Endothelial cell of umbilical vein (primary cell): ENCODE measurements at regions not wholly inside any gene's neighbourhood (a gene's known extent, or its start where the extent isn't known, plus 50 kb on each side); places are given as distances from the start of the nearest gene placed in this dataset.

Experiments
- BruUV-seq: library from RNA; stranded (reverse); fragments of 400-500 nt; replicated peaks from 2 replicates; lab custom pipeline; 2021; lab: Mats Ljungman, UMichigan
- CTCF ChIA-PET: fragments of 300-600, 350-600 bp; sonication (Branson Sonifier 250); formaldehyde crosslinking; loops from one replicate; lab custom pipeline; 2021; ENCODE audit warnings: antibody characterized with exemption, inconsistent platforms; lab: Charles Lee
- POLR2A ChIA-PET: fragments of 300-600, 350-600 bp; sonication (Branson Sonifier 250); formaldehyde crosslinking; loops from one replicate; lab custom pipeline; 2021; ENCODE audit warnings: antibody characterized with exemption, inconsistent platforms; lab: Charles Lee
- DNase-seq: peaks from one replicate; pipeline ENCODE4 v3.0.0-alpha.2; 2011; ENCODE audit warnings: low read depth, low spot score
- FAIRE-seq: peaks from 2 replicates; lab custom pipeline; 2011; peaks lifted over from hg19 to GRCh38; lab: Jason Lieb, UNC
- H2AFZ ChIP-seq: 2 replicates; pipeline ENCODE4 v1.6.0; 2012; ENCODE audit warnings: low read depth, low read length, control low read depth, inconsistent platforms
- H3K27ac ChIP-seq: 2 replicates; pipeline ENCODE4 v1.5.1; 2011; ENCODE audit warnings: low read depth, mild to moderate bottlenecking, control low read depth, low read length, moderate library complexity; ENCODE audit not compliant: insufficient read depth
- H3K27me3 ChIP-seq, 2 experiments: 2 replicates each; pipeline versions ENCODE4 v1.6.0 to v1.6.1; 2011; ENCODE audit warnings: low read length in 2 of 2, mixed read lengths in 1 of 2; ENCODE audit not compliant: control insufficient read depth in 2 of 2, insufficient read depth in 2 of 2
- H3K36me3 ChIP-seq, 2 experiments: 2 replicates in 1 of 2; 3 replicates in 1 of 2; pipeline ENCODE4 v1.5.1; 2011; ENCODE audit warnings: low read length in 2 of 2, mild to moderate bottlenecking in 1 of 2, moderate library complexity in 1 of 2; ENCODE audit not compliant: control insufficient read depth in 2 of 2, insufficient read depth in 2 of 2; ENCODE audit errors: extremely low read depth in 1 of 2
- H3K4me1 ChIP-seq: 3 replicates; pipeline ENCODE4 v1.5.1; 2011; ENCODE audit warnings: mild to moderate bottlenecking, low read length; ENCODE audit not compliant: control insufficient read depth, insufficient read depth; ENCODE audit errors: extremely low read depth
- H3K4me2 ChIP-seq: 2 replicates; pipeline ENCODE4 v1.6.1; 2011; ENCODE audit warnings: low read length, control low read depth, mixed read lengths; ENCODE audit not compliant: insufficient read depth
- H3K4me3 ChIP-seq, 3 experiments: fragments of 200-600 bp in 1 of 3; sonication (generic), shearing (Covaris generic) in 1 of 3; replicated peaks in 1 of 3; 2 replicates each; pipeline ENCODE4 v1.5.1; 2011 to 2016; ENCODE audit warnings: control low read depth in 3 of 3, low read length in 3 of 3, mild to moderate bottlenecking in 2 of 3, inconsistent platforms in 1 of 3, low read depth in 1 of 3, moderate library complexity in 1 of 3; ENCODE audit not compliant: insufficient read depth in 1 of 3
- H3K79me2 ChIP-seq: 2 replicates; pipeline ENCODE4 v1.6.0; 2012; ENCODE audit warnings: low read length, inconsistent platforms; ENCODE audit not compliant: control insufficient read depth, insufficient read depth
- H3K9ac ChIP-seq: replicated peaks from 2 replicates; pipeline ENCODE3; 2011; ENCODE audit warnings: low read length, control low read depth; ENCODE audit not compliant: insufficient read depth; ENCODE audit errors: extremely low read depth
- H3K9me1 ChIP-seq: replicated peaks from 3 replicates; pipeline ENCODE4 v1.6.0; 2011; ENCODE audit warnings: mild to moderate bottlenecking, low read length; ENCODE audit not compliant: control insufficient read depth, insufficient read depth; ENCODE audit errors: extremely low read depth
- H3K9me3 ChIP-seq: replicated peaks from 2 replicates; pipeline ENCODE4 v1.5.1; 2012; ENCODE audit warnings: low read length, inconsistent platforms; ENCODE audit not compliant: control insufficient read depth, insufficient read depth
- H4K20me1 ChIP-seq: replicated peaks from 2 replicates; pipeline ENCODE3; 2011; ENCODE audit warnings: mild to moderate bottlenecking, low read length; ENCODE audit not compliant: control insufficient read depth, insufficient read depth; ENCODE audit errors: extremely low read depth
- CTCF ChIP-seq, 2 donors: IDR thresholded peaks; 1 replicate in 1 of 2; 2 replicates in 1 of 2; pipeline ENCODE4 v1.5.1; 2011; ENCODE audit warnings: low read length in 2 of 2, mild to moderate bottlenecking in 2 of 2, moderate library complexity in 2 of 2, control low read depth in 1 of 2, inconsistent platforms in 1 of 2, low read depth in 1 of 2; ENCODE audit not compliant: insufficient read depth in 1 of 2; ENCODE audit errors: extremely low read depth in 1 of 2
- EZH2 ChIP-seq: IDR thresholded peaks from 2 replicates; pipeline ENCODE4 v1.6.1; 2012; ENCODE audit warnings: borderline replicate concordance, low read depth, mild to moderate bottlenecking, moderate library complexity, low read length, inconsistent platforms; ENCODE audit not compliant: severe bottlenecking
- FOS ChIP-seq: IDR thresholded peaks from 2 replicates; pipeline ENCODE4 v1.6.1; 2011; ENCODE audit warnings: mild to moderate bottlenecking, low read length, moderate library complexity, borderline replicate concordance; ENCODE audit not compliant: insufficient read depth
- GATA2 ChIP-seq: IDR thresholded peaks from 2 replicates; pipeline ENCODE4 v1.7.0; 2011; ENCODE audit warnings: low read depth, mild to moderate bottlenecking, moderate library complexity, mixed read lengths, low read length; ENCODE audit not compliant: insufficient read length, insufficient read depth
- JUN ChIP-seq: IDR thresholded peaks from 2 replicates; pipeline ENCODE4 v1.6.1; 2011; ENCODE audit warnings: borderline replicate concordance, low read depth; ENCODE audit not compliant: insufficient read length, insufficient read depth
- MYC ChIP-seq: IDR thresholded peaks from one replicate; pipeline ENCODE4 v1.6.1; 2011; ENCODE audit warnings: mild to moderate bottlenecking, low read depth, low read length
- POLR2A ChIP-seq: IDR thresholded peaks from 2 replicates; pipeline ENCODE4 v1.6.1; 2012; ENCODE audit warnings: low read depth, mild to moderate bottlenecking, control low read depth, low read length
- POLR2AphosphoS5 ChIP-seq: IDR thresholded peaks from 2 replicates; pipeline ENCODE4 v1.6.1; 2012; ENCODE audit warnings: low read depth, mild to moderate bottlenecking, control low read depth, low read length, moderate library complexity; ENCODE audit not compliant: insufficient read depth
- dilution Hi-C: fragments of 300-500 bp; cut with MboI; formaldehyde crosslinking; loops from one replicate; pipeline ENCODE4 v1.15.0; 2019; ENCODE audit warnings: low sequenced_read_pairs; ENCODE audit not compliant: extremely low pct_ligation_motif_present
- intact Hi-C: fragments of 100-400 bp; cut with micrococcal nuclease; formaldehyde crosslinking; loops from one replicate; pipeline ENCODE4 v1.10.0; 2022
- TF ChIP-seq, protein P1 (sequence below): IDR thresholded peaks from 2 replicates; pipeline ENCODE4 v1.6.1; 2011; ENCODE audit not compliant: insufficient read depth, insufficient read length

DNA sequence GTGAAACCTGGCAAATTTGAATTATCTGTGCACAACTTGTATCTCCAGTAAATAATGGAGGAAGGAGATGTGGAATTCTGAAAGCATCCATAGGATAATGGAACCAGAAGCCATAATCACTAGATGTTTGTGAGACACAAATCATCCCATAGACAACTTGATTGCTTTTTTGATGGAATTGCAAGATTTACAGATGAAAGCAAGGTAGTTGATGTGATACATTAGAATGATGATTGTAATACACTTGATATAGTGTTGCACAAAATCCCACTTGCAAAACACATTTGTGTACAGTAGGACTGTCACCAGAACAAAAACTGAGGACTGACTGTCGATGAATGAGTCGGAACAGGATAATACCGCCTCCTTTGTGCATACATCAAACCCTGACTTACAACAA, 178.3 kb downstream of the IRS2 start:
- Histone ChIP-seq H2AFZ (no peak overlapping the region), H3K9me3 (peaks cover 2% of the 10 kb centered on the region), H3K27me3 (no peaks in the 10 kb centered on the region), H3K4me1 (no peaks in the 10 kb centered on the region), H3K9me1 (no peaks in the 10 kb centered on the region), H3K36me3 (no peaks in the 10 kb centered on the region), H3K9ac (no peak overlapping the region), H4K20me1 (no peaks in the 10 kb centered on the region), H3K27ac (no peak overlapping the region), H3K4me3 (no peak overlapping the region), H3K79me2 (no peaks in the 10 kb centered on the region), H3K4me2 (no peak overlapping the region)
- dilution Hi-C loops (no loop called here), intact Hi-C loops (no loop called here)
- TF ChIP-seq FOS, result no peak
- TF ChIP-seq MYC, result no peak
- TF ChIP-seq JUN, result no peak
- TF ChIP-seq, protein P1, sequence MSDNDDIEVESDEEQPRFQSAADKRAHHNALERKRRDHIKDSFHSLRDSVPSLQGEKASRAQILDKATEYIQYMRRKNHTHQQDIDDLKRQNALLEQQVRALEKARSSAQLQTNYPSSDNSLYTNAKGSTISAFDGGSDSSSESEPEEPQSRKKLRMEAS, result no peak
- no peak for TF ChIP-seq CTCF (IDR thresholded peaks at IDR 0.05; ENCODE audit: extremely low read depth in 1 of 2, insufficient read depth in 1 of 2, low read depth in 1 of 2, low read length in 2 of 2)
- no peak for TF ChIP-seq POLR2AphosphoS5
- no peak for TF ChIP-seq EZH2
- TF ChIP-seq GATA2, result no peak
- no peak for TF ChIP-seq POLR2A
- BruUV-seq, result no TSS peak
- DNase-seq, result no peak
- no peak for FAIRE-seq
- ChIA-PET CTCF (interaction anchor here (1.3 kb wide), 1 partner anchor 16 kb away, joined by 3 read pairs; no protein-coding TSS in a partner anchor), POLR2A (no interaction called here)
